ENCODE measurements at regions not wholly inside any gene's neighbourhood (a gene's known extent, or its start where the extent isn't known, plus 50 kb on each side); places are given as distances from the start of the nearest gene placed in this dataset.

- TF ChIP-seq, protein P1, sequence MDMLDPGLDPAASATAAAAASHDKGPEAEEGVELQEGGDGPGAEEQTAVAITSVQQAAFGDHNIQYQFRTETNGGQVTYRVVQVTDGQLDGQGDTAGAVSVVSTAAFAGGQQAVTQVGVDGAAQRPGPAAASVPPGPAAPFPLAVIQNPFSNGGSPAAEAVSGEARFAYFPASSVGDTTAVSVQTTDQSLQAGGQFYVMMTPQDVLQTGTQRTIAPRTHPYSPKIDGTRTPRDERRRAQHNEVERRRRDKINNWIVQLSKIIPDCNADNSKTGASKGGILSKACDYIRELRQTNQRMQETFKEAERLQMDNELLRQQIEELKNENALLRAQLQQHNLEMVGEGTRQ (IDR thresholded peaks at IDR 0.05; ENCODE audit: borderline replicate concordance, low read depth, low read length) = no peak
Measured at GRCh38 chr13:111406636-111407035, 86.2 kb downstream of the TEX29 start (continued).

- Histone ChIP-seq H2AFZ (ENCODE audit: low read depth) (no peak overlapping the region), H3F3A (replicated peaks; ENCODE audit: insufficient read depth) (no peaks in the 10 kb centered on the region), H3K4me1 (ENCODE audit: control insufficient read depth in 1 of 2, insufficient read depth in 2 of 2, low read depth in 1 of 2, low read length in 1 of 2) (no peaks in the 10 kb centered on the region), H3K4me3 (ENCODE audit: low read depth in 2 of 2, low read length in 1 of 2) (no peak overlapping the region), H3K27ac (ENCODE audit: low read depth in 2 of 2, low read length in 1 of 2) (no peak overlapping the region), H4K20me1 (ENCODE audit: insufficient read depth) (no peaks in the 10 kb centered on the region), H3K79me2 (ENCODE audit: insufficient read depth) (no peaks in the 10 kb centered on the region), H3K4me2 (no peak overlapping the region), H3K36me3 (replicated peaks in 1 of 2; ENCODE audit: control insufficient read depth in 1 of 2, insufficient read depth in 2 of 2, low read length in 1 of 2) (no peaks in the 10 kb centered on the region), H3K9me2 (no peaks in the 10 kb centered on the region), H3K27me3 (ENCODE audit: insufficient read depth) (peaks cover 67% of the 10 kb centered on the region), H3K9ac (no peak overlapping the region), H3K9me3 (no peaks in the 10 kb centered on the region)
- DNase-seq = no peak
- 17% methylated on average over 17 of the region's 23 CpGs for WGBS (ENCODE audit: low lambda C conversion rate)
- no peak for TF ChIP-seq CHD2 (IDR thresholded peaks at IDR 0.05; ENCODE audit: low read length, partially characterized antibody)
- TF ChIP-seq PBX3 (IDR thresholded peaks at IDR 0.05) = no peak
- no peak for TF ChIP-seq GATA2 (CRISPR knock-in tag; IDR thresholded peaks at IDR 0.05)
- no peak for TF ChIP-seq FOXM1 (IDR thresholded peaks at IDR 0.05; ENCODE audit: low read depth)
- no peak for TF ChIP-seq RAD21 (IDR thresholded peaks at IDR 0.05; ENCODE audit: low read length)
- TF ChIP-seq RCOR1 (IDR thresholded peaks at IDR 0.05; ENCODE audit: low read length) = no peak
- TF ChIP-seq EP300 (IDR thresholded peaks at IDR 0.05; ENCODE audit: borderline replicate concordance in 1 of 2, low read depth in 1 of 2, low read length in 1 of 2) = no peak
- TF ChIP-seq RFX5 (IDR thresholded peaks at IDR 0.05; ENCODE audit: low read length) = no peak
- TF ChIP-seq MXI1 (IDR thresholded peaks at IDR 0.05; ENCODE audit: low read depth, low read length) = no peak
- TF ChIP-seq REST (IDR thresholded peaks at IDR 0.05; ENCODE audit: low read depth, low read length) = no peak
- no peak for TF ChIP-seq GABPA (IDR thresholded peaks at IDR 0.05; ENCODE audit: low read depth)
- no peak for TF ChIP-seq TCF12 (IDR thresholded peaks at IDR 0.05)
- no peak for TF ChIP-seq NFIC (IDR thresholded peaks at IDR 0.05; ENCODE audit: borderline replicate concordance)
- no peak for TF ChIP-seq JUND (IDR thresholded peaks at IDR 0.05)
- ChIA-PET POLR2A (no interaction called here), CTCF (interaction anchor here (4.1 kb wide), 1 partner anchor 22 kb away, joined by 11 read pairs; no protein-coding TSS in a partner anchor)
Measured at GRCh38 chr13:111407381-111408131, 87.1 kb downstream of the TEX29 start.

Data from SK-N-SH (cell line).